ENCODE measurements at regions not wholly inside any gene's neighbourhood (a gene's known extent, or its start where the extent isn't known, plus 50 kb on each side); places are given as distances from the start of the nearest gene placed in this dataset.
"Not testable (repeated sequence)": the region's sequence is repeated elsewhere in the genome, so short reads cannot be mapped to it uniquely, and the experiment has no call there.

DNA sequence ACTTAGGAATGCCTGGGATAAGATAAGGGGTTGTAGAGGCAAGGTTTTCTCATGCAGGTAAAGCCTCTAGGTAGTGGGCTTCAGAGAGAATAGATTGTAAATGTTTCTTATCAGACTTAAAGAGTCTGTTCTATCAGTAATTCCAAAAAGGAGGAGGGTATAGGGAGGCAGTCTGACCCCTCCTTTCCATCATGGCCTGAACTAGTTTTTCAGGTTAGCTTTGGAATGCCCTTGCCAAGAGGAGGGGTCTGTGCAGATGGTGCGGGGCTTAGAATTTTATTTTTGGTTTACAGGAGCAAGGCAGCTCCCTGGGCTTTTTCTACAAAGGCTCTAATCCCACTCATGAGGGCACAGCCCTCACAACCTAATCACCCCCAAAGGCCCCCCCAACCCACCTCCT is 135.0 kb downstream of the B3GNT2 start:
- DNase-seq (ENCODE audit: low read depth), result no peak

DNA sequence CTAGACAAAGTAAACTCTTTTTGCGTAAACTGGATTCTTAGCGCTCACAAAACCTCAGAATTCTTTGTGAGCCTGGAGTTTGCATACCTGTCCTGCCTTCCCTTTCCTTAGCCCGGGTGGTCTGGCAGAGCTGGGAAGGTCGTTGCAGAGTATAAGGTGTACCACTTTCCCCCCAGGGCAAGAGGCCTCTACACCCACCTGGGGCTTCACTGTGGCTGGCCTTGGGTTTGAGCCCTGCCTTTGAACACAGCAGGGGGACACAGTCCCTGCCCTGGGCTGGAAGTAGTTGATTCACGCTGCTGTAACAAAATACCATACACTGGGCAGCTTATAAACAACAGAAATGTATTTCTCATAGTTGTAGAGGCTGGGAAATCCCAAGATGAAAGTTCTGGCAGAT is 133.9 kb downstream of the B3GNT2 start:
- no peak for DNase-seq (ENCODE audit: low read depth)

DNA sequence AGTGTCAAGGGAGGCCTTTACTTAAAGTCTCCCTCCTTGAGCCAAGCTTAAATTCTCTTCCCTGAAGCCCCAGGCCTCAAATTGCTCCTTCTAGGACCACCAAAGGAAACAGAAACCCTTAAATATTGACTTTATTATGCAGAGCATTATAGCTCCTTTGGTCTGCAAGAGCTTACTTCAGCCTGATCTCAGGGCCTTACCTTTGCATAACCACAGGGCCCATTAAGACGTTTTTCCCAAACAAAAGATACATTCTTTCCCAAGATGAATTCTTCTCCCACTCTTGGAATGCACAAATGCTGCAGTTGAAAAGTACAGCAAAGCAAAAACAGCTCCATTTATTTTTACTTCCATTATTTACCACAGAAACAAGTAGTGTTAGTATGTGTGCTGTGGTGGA is 130.8 kb downstream of the B3GNT2 start:
- DNase-seq (ENCODE audit: low read depth), result no peak

DNA sequence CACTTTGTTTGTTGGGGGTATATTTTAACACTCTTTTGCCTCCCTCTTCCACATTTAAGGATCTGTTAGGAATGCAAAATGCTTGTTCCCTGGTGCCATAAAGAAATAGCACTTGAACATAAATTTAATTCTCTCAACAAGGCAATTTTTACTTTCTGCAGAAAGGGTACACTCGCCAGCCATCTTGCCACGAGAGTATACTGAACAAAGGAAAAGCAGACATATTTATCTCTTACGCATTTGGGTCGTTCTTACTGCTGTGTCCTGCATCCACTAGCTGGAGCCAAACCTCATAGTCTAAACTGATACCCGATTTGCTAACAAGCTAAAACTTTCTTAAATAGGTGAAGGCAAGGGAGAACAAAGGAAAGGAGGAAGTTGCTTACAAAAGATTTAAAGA is 129.5 kb downstream of the B3GNT2 start:
- DNase-seq (ENCODE audit: low read depth), result no peak

DNA sequence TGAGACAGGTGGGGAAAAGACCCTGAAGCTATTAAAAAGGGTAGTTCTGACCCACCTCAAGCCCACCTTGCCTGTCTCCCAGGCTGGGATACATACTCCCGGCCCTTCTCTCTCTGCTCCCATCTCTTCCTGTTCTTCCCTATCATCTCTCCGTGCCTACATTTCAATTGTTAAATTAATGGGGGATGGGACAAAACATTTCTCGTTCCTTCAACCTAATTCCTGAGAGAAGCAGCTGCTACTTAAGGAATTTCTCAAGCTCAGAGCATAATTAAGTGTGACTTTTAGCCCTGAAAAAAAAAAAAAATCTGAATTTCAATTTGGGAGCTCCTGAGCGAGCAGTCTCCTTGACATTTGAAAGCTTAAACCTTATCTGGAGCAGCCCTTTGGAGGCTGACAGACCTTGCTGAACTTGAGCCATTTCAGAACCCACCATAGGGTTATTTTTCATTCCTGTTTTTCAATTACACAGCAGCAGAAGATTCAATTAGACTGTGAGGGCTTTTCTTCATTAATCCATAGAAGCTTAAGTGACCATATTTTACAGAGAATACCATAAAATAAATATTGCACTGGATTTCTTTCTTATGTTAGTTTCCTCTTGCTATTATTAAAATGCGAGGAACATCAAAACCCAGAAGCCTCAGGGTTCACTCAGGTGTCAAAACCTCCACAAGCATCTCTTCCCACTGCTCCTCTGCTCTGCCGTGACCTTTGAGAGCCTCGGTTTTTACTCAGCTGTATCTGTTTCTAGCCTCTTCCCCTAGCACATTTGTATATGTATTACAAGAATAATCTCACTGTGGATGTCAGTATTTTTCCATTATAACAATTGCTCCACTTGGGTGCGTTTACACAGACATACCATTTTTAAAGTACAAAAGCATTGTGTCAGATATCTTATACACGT is 125.7 kb downstream of the B3GNT2 start:
- DNase-seq (ENCODE audit: low read depth), result no peak

DNA sequence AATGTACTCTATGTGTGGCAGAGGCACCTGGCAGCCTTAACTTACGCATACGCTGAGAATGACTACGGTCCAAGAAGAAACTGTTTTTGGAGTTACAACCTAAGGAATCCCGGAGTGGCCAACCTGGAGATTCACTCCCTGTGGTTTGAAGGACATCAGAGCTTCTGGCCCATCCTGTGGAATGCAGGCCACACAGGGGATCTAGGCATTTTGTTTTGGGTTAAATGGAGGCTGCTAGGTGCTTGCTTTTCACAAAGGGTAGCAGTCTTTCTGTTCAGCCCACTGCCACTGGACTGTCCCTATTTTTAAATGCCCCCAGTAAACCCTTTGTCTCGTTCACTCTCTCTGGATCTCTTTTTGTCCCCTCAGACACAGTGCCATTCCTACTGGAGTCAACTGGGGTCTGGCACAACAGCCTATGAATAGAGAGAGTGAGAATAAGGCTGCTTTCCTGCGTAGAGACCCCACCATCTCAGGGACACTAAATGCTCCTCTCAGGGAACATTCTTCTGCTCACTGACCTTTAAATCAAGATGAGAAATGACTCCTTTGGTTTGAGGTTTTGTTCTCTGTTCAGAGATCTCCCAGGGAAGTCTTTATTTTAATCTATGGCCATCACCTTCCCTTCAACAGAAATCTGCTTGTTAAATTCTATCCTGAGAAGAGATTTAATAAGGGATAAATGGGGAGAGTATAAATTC is 124.9 kb downstream of the B3GNT2 start:
- DNase-seq (ENCODE audit: low read depth), result no peak

DNA sequence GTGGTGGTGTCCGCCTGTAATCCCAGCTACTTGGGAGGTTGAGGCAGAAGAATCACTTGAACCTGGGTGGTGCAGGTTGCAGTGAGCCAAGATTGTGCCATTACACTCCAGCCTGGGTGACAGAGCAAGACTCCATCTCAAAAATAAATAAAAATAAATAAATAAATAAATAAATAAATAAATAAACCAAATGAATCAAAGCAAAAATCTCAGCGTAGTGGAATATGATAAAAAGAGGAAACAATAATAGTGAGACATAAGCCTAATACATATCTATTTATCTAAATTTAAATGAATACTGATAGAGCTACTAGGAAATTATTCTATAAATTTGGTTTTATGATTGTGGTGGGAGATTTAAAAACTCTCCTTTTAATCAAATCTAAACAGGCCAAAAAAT is 124.2 kb downstream of the B3GNT2 start:
- DNase-seq (ENCODE audit: low read depth), result not testable (repeated sequence)

DNA sequence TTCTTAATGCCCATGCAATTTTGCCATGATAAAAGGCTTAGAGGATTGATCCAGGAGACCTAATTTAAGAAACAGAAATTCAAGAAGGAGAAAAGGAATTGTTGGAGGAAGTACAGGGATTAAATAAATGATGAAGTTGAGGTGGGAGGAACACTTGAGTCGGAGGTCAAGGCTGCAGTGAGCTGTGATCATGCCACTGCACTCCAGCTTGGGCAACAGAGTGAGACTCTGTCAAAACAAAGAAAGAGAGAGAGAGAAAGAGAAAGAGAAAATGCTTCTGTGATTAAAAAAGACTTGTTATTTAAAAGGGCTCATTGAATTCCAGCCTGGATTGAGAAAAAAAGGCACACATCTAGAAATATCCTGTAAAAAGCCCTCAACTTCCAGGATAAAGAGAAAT is 123.2 kb downstream of the B3GNT2 start:
- no peak for DNase-seq (ENCODE audit: low read depth)

DNA sequence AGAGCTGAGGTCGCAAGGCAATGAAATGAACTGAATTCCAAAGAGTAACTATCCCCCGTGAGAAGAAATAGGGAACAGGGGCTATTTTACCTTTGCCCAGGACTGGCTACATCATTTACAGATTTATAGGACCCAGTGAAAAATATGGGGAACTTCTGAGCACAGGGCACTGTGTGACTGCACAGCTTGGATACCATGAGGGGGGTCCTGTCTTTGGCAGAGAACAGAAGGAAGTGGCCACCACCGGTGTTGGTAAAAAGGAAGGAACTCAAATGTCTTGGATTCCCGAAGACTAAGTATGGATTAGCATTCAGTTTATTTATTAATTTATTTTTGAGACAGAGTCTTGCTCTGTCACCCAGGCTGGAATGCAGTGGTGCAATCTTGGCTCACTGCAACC is 119.6 kb downstream of the B3GNT2 start:
- no peak for DNase-seq (ENCODE audit: low read depth)

DNA sequence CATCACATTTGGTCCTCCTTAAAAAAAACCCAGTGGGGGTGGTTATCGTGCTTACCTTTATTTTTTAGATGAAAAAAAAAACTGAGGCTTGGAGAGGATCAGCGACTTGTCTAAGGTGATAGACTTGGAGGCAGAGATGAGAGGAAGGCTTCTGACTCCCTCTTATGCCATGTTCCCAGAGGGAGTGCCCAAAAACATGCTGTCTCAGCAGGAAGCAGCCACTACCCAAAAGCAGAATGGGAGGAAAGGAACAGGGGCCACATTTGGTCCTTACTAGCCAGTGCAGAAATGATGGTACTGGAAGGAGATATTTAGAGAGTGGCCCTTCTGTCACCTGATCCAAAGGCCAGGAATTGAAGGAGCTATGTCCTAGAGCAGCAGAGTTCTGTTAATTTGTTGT is 118.4 kb downstream of the B3GNT2 start:
- no peak for DNase-seq (ENCODE audit: low read depth)

DNA sequence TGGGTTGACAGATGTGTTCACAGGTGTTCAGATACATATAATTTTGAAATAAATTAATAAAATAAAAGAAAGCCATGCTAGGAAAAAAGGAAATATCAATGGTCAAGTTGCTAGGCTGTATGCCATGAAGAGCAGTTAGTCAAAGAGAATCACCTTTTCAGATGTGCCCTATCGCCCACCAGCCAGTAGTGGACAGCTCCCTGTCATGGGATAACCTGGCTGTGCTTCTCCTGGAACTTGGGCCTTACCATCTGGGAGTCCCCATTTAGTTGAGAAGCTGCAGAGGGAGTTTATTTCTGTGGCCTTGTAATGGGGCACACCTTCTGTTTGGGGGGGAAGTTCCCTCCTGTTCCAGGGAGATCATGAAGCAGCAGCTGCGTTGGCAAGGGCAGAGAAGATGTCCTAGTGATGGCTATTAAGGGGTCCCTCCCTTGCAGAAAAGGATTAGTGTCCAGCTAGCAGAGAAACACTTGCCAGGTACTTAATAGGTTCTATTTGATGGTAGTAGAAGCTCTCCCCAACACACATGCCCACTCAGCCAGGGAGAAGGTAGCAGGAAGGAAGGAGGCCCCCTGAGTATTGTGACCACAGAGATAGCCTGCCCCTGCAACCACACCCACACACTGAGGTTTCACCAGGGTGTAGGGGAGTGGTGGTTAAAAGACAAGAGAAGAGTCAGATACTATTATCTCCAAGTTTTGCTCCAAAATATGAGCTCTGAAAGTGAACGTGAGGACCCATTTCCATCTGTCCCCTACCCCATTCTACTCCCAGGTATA is 117.7 kb downstream of the B3GNT2 start:
- no peak for DNase-seq (ENCODE audit: low read depth)

DNA sequence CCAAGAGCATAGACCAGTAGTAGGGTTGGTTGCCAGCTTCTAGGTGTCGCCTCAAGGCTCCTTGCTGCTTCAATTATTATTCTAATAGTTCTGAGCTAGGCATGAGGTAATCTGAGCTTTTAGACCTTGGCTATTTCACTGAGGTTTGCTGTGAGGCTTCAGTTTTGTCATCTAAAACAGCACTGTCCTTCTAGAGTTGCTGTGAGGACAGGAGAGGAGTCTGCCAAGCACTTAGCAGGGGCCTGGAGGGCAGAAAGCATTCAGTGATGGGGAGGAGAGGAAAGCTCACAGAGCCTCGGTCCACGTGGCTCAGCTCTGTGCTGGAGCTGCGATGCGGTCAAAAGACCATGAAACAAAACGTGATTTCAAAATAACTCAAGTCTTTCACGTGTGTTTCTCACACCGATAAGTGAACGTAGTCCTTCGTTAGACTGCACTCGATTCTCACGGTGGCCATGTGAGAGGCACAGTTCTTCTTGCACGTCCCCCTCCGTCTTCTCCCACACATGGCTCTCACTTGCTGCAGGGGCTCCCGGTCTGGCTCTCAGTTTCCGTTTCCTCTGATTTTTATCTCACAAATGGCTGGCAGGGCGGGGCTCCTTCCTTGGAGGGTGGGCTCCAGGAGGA is 113.7 kb downstream of the B3GNT2 start:
- DNase-seq (ENCODE audit: low read depth), result no peak

DNA sequence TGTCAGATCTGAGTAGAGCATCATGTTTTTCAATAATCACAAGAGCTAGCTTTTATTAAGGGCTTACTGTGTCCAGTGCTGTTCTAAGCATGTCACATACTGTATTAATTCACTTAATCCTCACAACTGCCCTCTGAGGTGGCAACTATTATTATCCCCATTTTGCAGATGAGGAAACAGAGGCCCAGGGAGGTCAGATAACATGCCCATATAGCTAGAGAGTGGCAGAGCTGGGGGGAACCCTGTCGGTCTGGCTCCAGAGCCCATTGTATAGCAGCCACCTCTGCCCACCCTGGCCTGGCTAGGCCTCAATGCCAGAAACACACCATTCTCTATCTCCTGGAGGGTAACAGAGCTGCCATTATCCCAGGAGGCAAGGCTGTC is 113.2 kb downstream of the B3GNT2 start:
- DNase-seq (ENCODE audit: low read depth), result no peak

DNA sequence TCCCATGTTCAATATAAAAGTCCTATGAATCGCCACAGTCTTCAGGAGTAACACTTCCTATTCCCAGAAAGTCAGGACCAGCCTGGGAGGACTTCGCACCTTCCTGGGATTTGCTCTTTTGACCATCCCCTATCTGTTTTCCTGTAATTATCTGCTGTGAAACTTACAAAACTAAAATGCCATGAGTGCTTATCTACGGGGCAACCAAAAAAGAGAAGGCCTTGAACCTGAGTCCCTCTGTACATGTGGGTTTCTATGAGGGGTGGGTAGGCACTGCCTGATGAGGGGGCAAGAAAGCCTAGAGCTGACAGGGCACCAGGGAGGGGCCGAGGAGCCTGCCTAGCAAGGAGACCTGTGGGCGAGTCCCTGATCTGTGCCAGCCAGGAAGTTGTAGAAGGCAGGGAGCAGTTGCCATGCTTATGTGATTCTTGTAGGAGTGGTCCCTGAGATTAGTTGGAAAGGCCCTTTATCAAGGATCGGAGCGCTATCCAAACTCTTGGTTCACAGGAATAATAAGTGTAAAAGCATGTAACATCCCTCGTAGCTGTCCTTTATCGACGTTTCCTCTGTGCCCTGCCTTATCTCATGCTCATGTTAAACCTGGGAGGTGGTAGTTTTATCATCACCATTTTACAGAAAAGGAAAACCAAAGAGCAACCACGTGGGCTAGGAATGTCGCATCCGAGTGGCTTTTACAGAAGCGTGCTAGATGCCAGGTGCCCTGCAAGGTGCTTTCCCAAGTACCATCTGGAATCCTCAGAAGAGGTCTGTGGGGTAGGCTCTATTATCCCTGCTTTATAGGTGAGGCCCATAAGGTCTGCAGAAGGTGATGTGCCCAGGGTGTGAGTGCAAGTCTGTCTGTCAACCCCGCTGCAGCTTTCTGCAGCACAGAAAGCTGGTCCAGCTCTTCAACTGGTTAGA is 111.8 kb downstream of the B3GNT2 start:
- no peak for DNase-seq (ENCODE audit: low read depth)

DNA sequence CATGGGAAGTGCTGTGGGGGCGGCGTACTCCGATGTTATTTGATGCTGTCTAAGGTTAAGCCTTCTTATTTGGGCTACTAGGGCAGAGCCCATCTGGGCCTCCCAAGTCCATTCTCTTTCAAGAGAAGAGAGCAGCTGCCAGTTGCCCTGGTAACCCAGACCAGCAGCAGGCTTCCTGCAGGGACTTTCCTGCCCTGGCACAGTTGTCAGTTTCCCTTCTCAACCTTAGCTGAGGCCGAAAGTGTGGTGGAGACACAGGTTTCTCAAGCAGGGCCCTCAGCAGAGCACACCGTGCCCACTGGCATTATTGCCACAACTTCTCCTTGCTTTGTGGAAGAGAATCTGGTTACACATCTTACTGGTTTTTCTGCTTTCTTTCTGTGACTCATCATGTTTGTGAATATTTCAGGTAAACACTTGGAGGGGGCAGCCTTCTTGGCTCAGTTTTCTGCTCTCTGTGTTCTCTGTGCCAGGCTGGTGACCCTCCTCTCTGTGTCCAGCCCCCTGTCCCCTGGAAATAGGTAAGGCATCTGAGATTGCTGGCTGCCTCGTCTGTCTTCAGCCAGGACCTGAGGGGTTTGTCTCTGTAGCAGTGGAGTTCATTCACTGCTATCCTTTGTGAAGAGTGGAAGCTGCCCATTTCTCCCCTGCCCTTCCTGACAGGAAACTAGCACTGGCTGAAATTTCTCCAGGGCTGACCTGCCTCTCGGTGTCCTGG is 111.0 kb downstream of the B3GNT2 start:
- DNase-seq (ENCODE audit: low read depth), result peak; percentile 39

DNA sequence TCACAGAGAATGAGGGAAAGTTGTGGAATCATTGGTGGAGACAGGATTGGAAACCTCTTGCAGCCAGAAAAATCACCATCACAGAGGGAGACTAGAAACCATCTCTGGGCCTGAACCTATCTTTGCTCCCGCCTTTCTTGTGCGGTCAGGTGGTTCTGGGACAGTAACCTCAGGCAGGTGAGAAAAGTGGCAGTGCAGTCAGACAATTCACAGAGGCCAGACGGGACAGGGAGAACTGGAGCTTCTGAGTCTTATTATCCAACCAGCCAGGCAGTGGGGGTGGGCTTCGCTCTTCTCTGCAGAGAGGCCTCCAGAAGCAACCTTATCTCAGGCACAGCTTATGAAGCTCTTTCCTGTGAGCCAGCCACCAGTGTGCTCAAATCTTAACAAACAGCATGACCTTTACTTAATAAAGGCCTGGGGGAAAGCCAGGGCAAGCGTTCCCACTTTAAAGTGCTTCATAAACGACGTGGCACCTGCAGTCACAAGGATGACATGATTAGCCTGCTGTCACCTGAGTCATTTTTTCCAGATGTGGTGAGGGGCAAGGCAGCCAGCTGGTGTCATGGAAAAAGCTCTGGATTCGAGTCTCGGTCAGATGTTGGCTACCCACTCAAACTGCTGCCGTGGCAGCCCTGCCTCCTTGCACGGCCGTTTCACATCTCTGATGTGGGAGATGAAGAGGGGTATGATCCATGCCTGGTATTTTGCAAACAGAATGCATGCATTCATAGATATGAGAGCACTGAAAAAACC is 109.7 kb downstream of the B3GNT2 start:
- DNase-seq (ENCODE audit: low read depth), result no peak

DNA sequence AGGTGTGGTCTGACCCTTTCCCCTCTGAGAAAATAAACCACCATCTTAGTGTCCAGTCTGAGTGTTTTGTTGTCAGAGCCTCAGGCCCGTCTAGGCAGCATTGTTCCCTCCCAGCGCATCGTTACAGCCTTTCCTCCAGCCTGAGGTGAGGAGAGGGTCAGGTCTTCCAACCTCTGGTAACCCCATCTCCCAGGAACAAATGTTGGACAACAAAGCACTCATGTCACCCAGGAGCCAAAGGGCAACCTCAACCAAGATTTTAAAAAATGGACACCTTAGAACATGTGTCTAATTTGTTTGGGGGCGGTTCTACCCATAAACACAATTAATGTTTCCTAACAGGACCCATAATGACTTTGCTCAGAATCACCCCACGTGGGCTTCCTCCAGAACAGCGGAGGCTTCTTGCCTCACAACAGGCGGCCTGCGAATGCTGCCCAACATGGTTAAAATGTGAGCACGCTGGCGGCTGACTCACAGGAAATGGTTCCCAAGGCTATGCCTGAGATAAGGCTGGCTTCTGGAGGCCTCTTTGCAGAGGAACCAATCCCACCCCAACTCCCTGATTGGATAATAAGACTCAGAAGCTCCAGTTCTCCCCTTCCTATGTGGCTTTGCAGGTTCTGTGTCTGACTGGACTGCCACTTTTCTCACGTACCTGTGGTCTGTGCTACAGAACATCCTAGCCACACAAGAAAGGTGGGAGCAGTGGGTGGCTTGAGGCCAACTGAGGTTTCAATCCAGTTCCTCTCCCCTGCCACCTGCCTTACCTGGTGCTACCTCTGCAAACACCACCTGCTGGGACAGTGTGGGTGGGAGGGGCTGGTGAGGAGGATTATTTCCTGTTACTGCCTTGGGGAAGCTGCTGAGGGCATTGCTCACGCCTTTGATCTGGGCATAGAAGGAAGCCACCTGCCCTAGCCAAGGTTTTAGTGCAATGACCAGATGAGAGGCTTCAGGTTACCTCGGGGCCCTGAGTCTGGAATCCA is 108.8 kb downstream of the B3GNT2 start:
- DNase-seq (ENCODE audit: low read depth), result peak; percentile 84

DNA sequence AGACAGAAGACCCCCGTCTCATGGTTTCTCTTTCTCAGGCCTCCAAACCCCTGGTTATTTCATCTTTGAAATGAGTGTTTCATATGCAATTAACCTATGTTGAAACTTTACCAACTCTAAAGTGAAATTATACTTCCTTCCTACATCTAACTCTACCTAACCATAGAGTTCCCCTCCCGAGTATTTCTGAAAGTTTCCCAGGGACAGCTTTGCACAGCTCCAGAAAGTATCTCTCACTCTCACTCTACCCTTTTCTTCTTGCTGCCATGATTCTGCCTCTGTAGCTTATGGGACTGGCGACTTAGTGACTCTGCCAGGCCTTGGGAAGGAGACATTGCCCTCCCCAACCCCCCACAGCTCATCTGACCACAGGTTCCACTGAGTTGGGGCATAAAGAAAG is 107.9 kb downstream of the B3GNT2 start:
- DNase-seq (ENCODE audit: low read depth), result no peak

All from ELR (cell line).